ENCODE measurements at regions not wholly inside any gene's neighbourhood (a gene's known extent, or its start where the extent isn't known, plus 50 kb on each side); places are given as distances from the start of the nearest gene placed in this dataset.
"Not testable (repeated sequence)": the region's sequence is repeated elsewhere in the genome, so short reads cannot be mapped to it uniquely, and the experiment has no call there.

DNA sequence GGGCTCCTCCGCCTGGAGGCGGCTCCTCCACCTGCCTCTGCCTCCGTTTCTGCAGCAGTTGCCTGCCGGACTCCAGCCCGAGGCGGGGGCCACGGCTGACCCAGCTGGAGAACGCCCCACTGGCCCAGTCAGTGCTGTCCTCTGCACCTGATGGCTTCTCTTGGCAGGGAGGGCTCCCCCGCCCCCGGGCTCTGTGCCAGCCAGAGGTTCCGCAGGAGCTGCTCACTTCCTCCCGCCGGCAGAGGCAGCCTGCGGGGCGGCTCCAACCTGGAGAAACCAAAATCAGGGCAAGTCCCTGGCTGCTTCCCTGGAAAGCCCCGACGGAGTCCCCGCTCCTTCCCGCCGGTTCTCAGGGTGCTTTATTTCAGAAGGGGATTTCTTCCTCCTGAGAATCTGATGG, 5432.6 kb upstream of the TPTE start:
- not testable (repeated sequence) for TF ChIP-seq CTCF (IDR thresholded peaks at IDR 0.05; ENCODE audit: poor library complexity, severe bottlenecking); EZH2 (IDR thresholded peaks at IDR 0.05; ENCODE audit: borderline replicate concordance, insufficient read depth, low read length, poor library complexity, severe bottlenecking); POLR2AphosphoS5 (IDR thresholded peaks at IDR 0.05); RAD21 (conservative IDR thresholded peaks at IDR 0.05); SMC3 (conservative IDR thresholded peaks at IDR 0.05; ENCODE audit: poor library complexity)
